KMS-11 (cell line): ENCODE measurements at regions not wholly inside any gene's neighbourhood (a gene's known extent, or its start where the extent isn't known, plus 50 kb on each side); places are given as distances from the start of the nearest gene placed in this dataset.
"Not testable (repeated sequence)": the region's sequence is repeated elsewhere in the genome, so short reads cannot be mapped to it uniquely, and the experiment has no call there.

ENCODE experiments used
- H2AFZ ChIP-seq: fragments of 200-600 bp; sonication (generic); 2 replicates; pipeline ENCODE4 v1.6.1; 2016; ENCODE audit warnings: antibody characterized with exemption, mixed run types, low read depth
- H3K27ac ChIP-seq: fragments of 200-600 bp; sonication (generic); 2 replicates; pipeline ENCODE4 v1.6.1; 2016; ENCODE audit warnings: mild to moderate bottlenecking, mixed run types
- H3K27me3 ChIP-seq: fragments of 200-600 bp; sonication (generic); 2 replicates; pipeline ENCODE4 v1.6.1; 2017; ENCODE audit warnings: mild to moderate bottlenecking, low read depth, mixed run types, moderate library complexity; ENCODE audit not compliant: insufficient read depth
- H3K36me3 ChIP-seq: fragments of 200-600 bp; sonication (generic); 2 replicates; pipeline ENCODE4 v1.6.1; 2017; ENCODE audit warnings: mild to moderate bottlenecking, mixed run types; ENCODE audit not compliant: insufficient read depth
- H3K4me1 ChIP-seq: fragments of 200-600 bp; sonication (generic); 2 replicates; pipeline ENCODE4 v1.6.1; 2016; ENCODE audit warnings: mild to moderate bottlenecking, low read depth, mixed run types; ENCODE audit not compliant: poor library complexity, severe bottlenecking
- H3K4me2 ChIP-seq: fragments of 200-600 bp; sonication (generic); 2 replicates; pipeline ENCODE4 v1.7.0; 2016; ENCODE audit warnings: mild to moderate bottlenecking, mixed run types
- H3K4me3 ChIP-seq: fragments of 200-600 bp; sonication (generic); IDR thresholded peaks from 2 replicates; pipeline ENCODE4 v1.6.1; 2017; ENCODE audit warnings: low read depth, low read length, mixed read lengths; ENCODE audit not compliant: insufficient read depth
- H3K79me2 ChIP-seq: fragments of 200-600 bp; sonication (generic); 2 replicates; pipeline ENCODE4 v1.6.1; 2016; ENCODE audit warnings: low read depth, mixed run types; ENCODE audit not compliant: insufficient read depth
- H3K9ac ChIP-seq: fragments of 200-600 bp; sonication (generic); 2 replicates; pipeline ENCODE4 v1.6.1; 2016; ENCODE audit warnings: mild to moderate bottlenecking, mixed run types
- H4K20me1 ChIP-seq: fragments of 200-600 bp; sonication (generic); 2 replicates; pipeline ENCODE4 v1.6.1; 2016; ENCODE audit warnings: mild to moderate bottlenecking, mixed run types; ENCODE audit not compliant: insufficient read depth
- TF ChIP-seq, protein P1 (sequence below): fragments of 200-600 bp; sonication (generic); conservative IDR thresholded peaks from 2 replicates; pipeline ENCODE4 v1.6.1; 2017; ENCODE audit warnings: low read depth, mild to moderate bottlenecking, antibody characterized with exemption, low read length, moderate library complexity, mixed read lengths

- Histone ChIP-seq H3K27me3 (no peaks in the 10 kb centered on the region), H2AFZ (no peak overlapping the region), H3K36me3 (no peaks in the 10 kb centered on the region), H3K4me2 (no peak overlapping the region), H3K9ac (no peak overlapping the region), H3K4me1 (no peaks in the 10 kb centered on the region), H3K79me2 (no peaks in the 10 kb centered on the region), H4K20me1 (no peaks in the 10 kb centered on the region), H3K4me3 (no peak overlapping the region), H3K27ac (no peak overlapping the region)
- TF ChIP-seq, protein P1, sequence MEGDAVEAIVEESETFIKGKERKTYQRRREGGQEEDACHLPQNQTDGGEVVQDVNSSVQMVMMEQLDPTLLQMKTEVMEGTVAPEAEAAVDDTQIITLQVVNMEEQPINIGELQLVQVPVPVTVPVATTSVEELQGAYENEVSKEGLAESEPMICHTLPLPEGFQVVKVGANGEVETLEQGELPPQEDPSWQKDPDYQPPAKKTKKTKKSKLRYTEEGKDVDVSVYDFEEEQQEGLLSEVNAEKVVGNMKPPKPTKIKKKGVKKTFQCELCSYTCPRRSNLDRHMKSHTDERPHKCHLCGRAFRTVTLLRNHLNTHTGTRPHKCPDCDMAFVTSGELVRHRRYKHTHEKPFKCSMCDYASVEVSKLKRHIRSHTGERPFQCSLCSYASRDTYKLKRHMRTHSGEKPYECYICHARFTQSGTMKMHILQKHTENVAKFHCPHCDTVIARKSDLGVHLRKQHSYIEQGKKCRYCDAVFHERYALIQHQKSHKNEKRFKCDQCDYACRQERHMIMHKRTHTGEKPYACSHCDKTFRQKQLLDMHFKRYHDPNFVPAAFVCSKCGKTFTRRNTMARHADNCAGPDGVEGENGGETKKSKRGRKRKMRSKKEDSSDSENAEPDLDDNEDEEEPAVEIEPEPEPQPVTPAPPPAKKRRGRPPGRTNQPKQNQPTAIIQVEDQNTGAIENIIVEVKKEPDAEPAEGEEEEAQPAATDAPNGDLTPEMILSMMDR, result no peak
These were observed 231.6 kb upstream of the CRIM1 start for GRCh38 chr2:36123995-36124394.

GRCh38 chr2:36097022-36097421, 258.6 kb upstream of the CRIM1 start:
- TF ChIP-seq, protein P1, result no peak
- H3K79me2 ChIP-seq, result no peaks in the 10 kb centered on the region
- H3K9ac ChIP-seq, result no peak overlapping the region

DNA sequence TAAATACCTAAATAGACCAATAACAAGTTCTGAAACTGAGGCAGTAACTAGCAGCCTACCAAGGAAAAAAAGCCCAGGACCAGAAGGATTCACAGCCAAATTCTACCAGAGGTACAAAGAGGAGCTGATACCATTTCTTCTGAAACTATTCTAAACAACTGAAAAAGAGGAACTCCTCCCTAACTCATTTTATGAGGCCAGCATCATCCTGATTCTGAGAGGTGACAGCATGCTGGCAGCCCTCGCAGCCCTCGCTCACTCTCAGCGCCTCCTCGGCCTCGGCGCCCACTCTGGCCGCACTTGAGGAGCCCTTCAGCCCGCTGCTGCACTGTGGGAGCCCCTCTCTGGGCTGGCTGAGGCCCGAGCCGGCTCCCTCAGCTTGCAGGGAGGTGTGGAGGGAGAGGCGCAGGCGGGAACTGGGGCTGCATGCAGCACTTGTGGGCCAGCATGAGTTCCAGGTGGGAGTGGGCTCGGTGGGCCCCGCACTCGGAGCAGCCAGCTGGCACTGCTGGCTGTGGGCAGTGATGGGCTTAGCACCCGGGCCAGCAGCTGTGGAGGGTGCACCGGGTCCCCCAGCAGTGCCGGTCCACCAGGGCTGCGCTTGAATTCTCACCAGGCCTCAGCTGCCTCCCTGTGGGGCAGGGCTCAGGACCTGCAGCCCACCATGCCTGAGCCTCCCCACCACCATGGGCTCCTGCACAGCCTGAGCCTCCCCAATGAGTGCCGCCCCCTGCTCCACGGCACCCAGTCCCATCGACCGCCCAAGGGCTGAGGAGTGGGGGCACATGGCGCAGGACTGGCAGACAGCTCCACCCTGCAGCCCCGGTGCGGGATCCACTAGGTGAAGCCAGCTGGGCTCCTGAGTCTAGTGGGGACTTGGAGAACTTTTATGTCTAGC, 263.5 kb upstream of the CRIM1 start:
- not testable (repeated sequence) for H3K27ac ChIP-seq, H3K9ac ChIP-seq, H4K20me1 ChIP-seq, H3K27me3 ChIP-seq, H3K36me3 ChIP-seq, H3K4me3 ChIP-seq, H3K79me2 ChIP-seq, H3K4me2 ChIP-seq, H3K4me1 ChIP-seq, H2AFZ ChIP-seq

More at GRCh38 chr2:36097022-36097421, 258.6 kb upstream of the CRIM1 start:
- Histone ChIP-seq H3K4me2 (no peak overlapping the region), H3K4me3 (no peak overlapping the region), H3K27ac (no peak overlapping the region), H3K36me3 (no peaks in the 10 kb centered on the region), H3K27me3 (no peaks in the 10 kb centered on the region), H3K4me1 (no peaks in the 10 kb centered on the region), H2AFZ (no peak overlapping the region), H4K20me1 (no peaks in the 10 kb centered on the region)

DNA sequence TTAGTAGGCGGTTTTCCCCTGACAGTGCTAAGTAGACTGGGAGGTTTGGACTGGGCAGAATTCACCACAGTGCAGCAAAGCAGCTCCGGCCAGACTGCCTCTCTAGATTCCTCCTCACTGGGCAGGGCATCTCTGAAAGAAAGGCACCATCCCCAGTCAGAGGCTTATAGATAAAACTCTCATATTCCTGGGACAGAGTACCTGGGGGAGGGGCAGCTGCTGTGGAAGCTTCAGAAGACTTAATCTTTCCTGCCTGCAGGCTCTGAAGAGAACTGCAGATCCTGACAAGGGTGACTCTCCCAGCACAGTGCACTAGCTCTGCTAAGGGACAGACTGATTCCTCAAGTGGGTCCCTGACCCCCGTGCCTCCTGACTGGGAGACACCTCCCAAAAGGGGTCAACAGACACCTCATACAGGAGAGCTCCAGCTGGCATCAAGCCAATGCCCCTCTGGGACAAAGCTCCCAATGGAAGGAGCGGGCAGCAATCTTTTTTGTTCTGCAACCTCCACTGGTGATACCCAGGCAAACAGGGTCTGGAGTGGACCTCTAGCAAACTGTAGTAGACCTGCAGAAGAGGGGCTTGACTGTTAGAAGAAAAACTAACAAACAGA, 266.8 kb upstream of the CRIM1 start:
- Histone ChIP-seq H3K4me2 (no peak overlapping the region), H3K36me3 (no peaks in the 10 kb centered on the region), H2AFZ (no peak overlapping the region), H3K4me1 (no peaks in the 10 kb centered on the region), H3K27ac (no peak overlapping the region), H3K79me2 (no peaks in the 10 kb centered on the region), H3K4me3 (no peak overlapping the region), H3K27me3 (no peaks in the 10 kb centered on the region), H3K9ac (no peak overlapping the region), H4K20me1 (no peaks in the 10 kb centered on the region)
- TF ChIP-seq, protein P1, result no peak

GRCh38 chr2:36087344-36087743, 268.2 kb upstream of the CRIM1 start:
- no peaks in the 10 kb centered on the region for H3K36me3 ChIP-seq
- H3K4me2 ChIP-seq, result no peak overlapping the region
- no peak overlapping the region for H3K9ac ChIP-seq
- H3K27ac ChIP-seq, result no peak overlapping the region
- no peak overlapping the region for H2AFZ ChIP-seq
- no peaks in the 10 kb centered on the region for H4K20me1 ChIP-seq
- H3K79me2 ChIP-seq, result no peaks in the 10 kb centered on the region
- no peaks in the 10 kb centered on the region for H3K27me3 ChIP-seq
- H3K4me3 ChIP-seq, result no peak overlapping the region
- TF ChIP-seq, protein P1, result no peak
- no peaks in the 10 kb centered on the region for H3K4me1 ChIP-seq
